HG03066 (cell line): ENCODE measurements at regions not wholly inside any gene's neighbourhood (a gene's known extent, or its start where the extent isn't known, plus 50 kb on each side); places are given as distances from the start of the nearest gene placed in this dataset.
"Not testable (repeated sequence)": the region's sequence is repeated elsewhere in the genome, so short reads cannot be mapped to it uniquely, and the experiment has no call there.

Experiments used
- ATAC-seq: cut with Tn5 transposase; IDR thresholded peaks from one replicate; pipeline ENCODE4 v1.9.1; 2021; ENCODE audit warnings: low read depth; ENCODE audit not compliant: unreplicated experiment

GRCh38 chr10:6707352-6707751 is 127.3 kb upstream of the PRKCQ start:
- ATAC-seq: no peak

GRCh38 chr10:6706725-6707124 is 126.6 kb upstream of the PRKCQ start:
- ATAC-seq: no peak

- ATAC-seq: no peak
Observed at GRCh38 chr10:6704896-6705295, 124.8 kb upstream of the PRKCQ start.

- not testable (repeated sequence) for ATAC-seq
Observed at GRCh38 chr10:6702833-6703232, 122.8 kb upstream of the PRKCQ start.

GRCh38 chr10:6702030-6702429 is 122.0 kb upstream of the PRKCQ start:
- ATAC-seq: no peak

- ATAC-seq: no peak
Observed at GRCh38 chr10:6701289-6701688, 121.2 kb upstream of the PRKCQ start.

- ATAC-seq: no peak
Observed at GRCh38 chr10:6700066-6700465, 120.0 kb upstream of the PRKCQ start.

- ATAC-seq: no peak
Observed at GRCh38 chr10:6699336-6699735, 119.3 kb upstream of the PRKCQ start.

- ATAC-seq: no peak
Observed at GRCh38 chr10:6695519-6695918, 115.4 kb upstream of the PRKCQ start.

- no peak for ATAC-seq
Observed at GRCh38 chr10:6694447-6695140, 114.5 kb upstream of the PRKCQ start.

GRCh38 chr10:6692856-6693255 is 112.8 kb upstream of the PRKCQ start:
- ATAC-seq: no peak

GRCh38 chr10:6692103-6692502 is 112.0 kb upstream of the PRKCQ start:
- ATAC-seq: no peak

- ATAC-seq: no peak
Observed at GRCh38 chr10:6689036-6689435, 109.0 kb upstream of the PRKCQ start.

GRCh38 chr10:6680735-6681134 is 100.7 kb upstream of the PRKCQ start:
- ATAC-seq: no peak

- no peak for ATAC-seq
Observed at GRCh38 chr10:6678956-6679355, 98.9 kb upstream of the PRKCQ start.

GRCh38 chr10:6678211-6678803 is 98.2 kb upstream of the PRKCQ start:
- no peak for ATAC-seq

GRCh38 chr10:6677129-6677528 is 97.1 kb upstream of the PRKCQ start:
- ATAC-seq: not testable (repeated sequence)

GRCh38 chr10:6674291-6674690 is 94.2 kb upstream of the PRKCQ start:
- ATAC-seq: no peak

- no peak for ATAC-seq
Observed at GRCh38 chr10:6671976-6672375, 91.9 kb upstream of the PRKCQ start.

GRCh38 chr10:6669269-6669859 is 89.3 kb upstream of the PRKCQ start:
- ATAC-seq: no peak

GRCh38 chr10:6667679-6668270 is 87.7 kb upstream of the PRKCQ start:
- no peak for ATAC-seq

- ATAC-seq: no peak
Observed at GRCh38 chr10:6667150-6667549, 87.1 kb upstream of the PRKCQ start.
